ENCODE measurements at regions not wholly inside any gene's neighbourhood (a gene's known extent, or its start where the extent isn't known, plus 50 kb on each side); places are given as distances from the start of the nearest gene placed in this dataset.

GRCh38 chr11:11073996-11074395, 216.1 kb upstream of the ZBED5 start:
- TF ChIP-seq ZFX (IDR thresholded peaks at IDR 0.05) = no peak
- no peak for TF ChIP-seq CTCF (conservative IDR thresholded peaks at IDR 0.05)
- no peak overlapping the region for H3K27ac ChIP-seq

GRCh38 chr11:11072067-11072466, 214.2 kb upstream of the ZBED5 start:
- H3K27ac ChIP-seq = no peak overlapping the region
- no peak for TF ChIP-seq CTCF (conservative IDR thresholded peaks at IDR 0.05)

- TF ChIP-seq ZFX (IDR thresholded peaks at IDR 0.05) (no peak), CTCF (conservative IDR thresholded peaks at IDR 0.05) (no peak)
These were observed 213.6 kb upstream of the ZBED5 start for GRCh38 chr11:11071486-11071885.

GRCh38 chr11:11070976-11071375, 213.1 kb upstream of the ZBED5 start:
- TF ChIP-seq CTCF (conservative IDR thresholded peaks at IDR 0.05) = no peak
- no peak for TF ChIP-seq ZFX (IDR thresholded peaks at IDR 0.05)

More at GRCh38 chr11:11071486-11071885, 213.6 kb upstream of the ZBED5 start:
- no peak overlapping the region for H3K27ac ChIP-seq

GRCh38 chr11:11069841-11070835, 212.3 kb upstream of the ZBED5 start:
- TF ChIP-seq CTCF (conservative IDR thresholded peaks at IDR 0.05) = no peak
- no peak for TF ChIP-seq ZFX (IDR thresholded peaks at IDR 0.05)
- no peak overlapping the region for H3K27ac ChIP-seq

More at GRCh38 chr11:11070976-11071375, 213.1 kb upstream of the ZBED5 start:
- no peak overlapping the region for H3K27ac ChIP-seq

GRCh38 chr11:11068113-11068512, 210.3 kb upstream of the ZBED5 start:
- H3K27ac ChIP-seq = no peak overlapping the region
- TF ChIP-seq ZFX (IDR thresholded peaks at IDR 0.05) (no peak), CTCF (conservative IDR thresholded peaks at IDR 0.05) (no peak)

- H3K27ac ChIP-seq = no peak overlapping the region
- TF ChIP-seq ZFX (IDR thresholded peaks at IDR 0.05) (no peak), CTCF (conservative IDR thresholded peaks at IDR 0.05) (no peak)
These were observed 207.5 kb upstream of the ZBED5 start for GRCh38 chr11:11065396-11065795.
